Activated CD4-positive, alpha-beta T cell treated with anti-CD3 and anti-CD28 coated beads, Interleukin-2, amount 10 ng/mL, durations not matched to agents 24 days and 14 days (primary cell): ENCODE measurements at regions not wholly inside any gene's neighbourhood (a gene's known extent, or its start where the extent isn't known, plus 50 kb on each side); places are given as distances from the start of the nearest gene placed in this dataset.
"Not testable (repeated sequence)": the region's sequence is repeated elsewhere in the genome, so short reads cannot be mapped to it uniquely, and the experiment has no call there.

Experiments
- DNase-seq: peaks from one replicate; pipeline ENCODE4 v3.0.0; 2022
- H3K27ac Mint-ChIP-seq: one replicate; pipeline ENCODE4 v1.8.0; 2022; ENCODE audit warnings: mild to moderate bottlenecking, mixed read lengths
- H3K27me3 Mint-ChIP-seq: one replicate; pipeline ENCODE4 v1.8.0; 2022; ENCODE audit warnings: mixed read lengths
- H3K36me3 Mint-ChIP-seq: one replicate; pipeline ENCODE4 v1.8.0; 2022; ENCODE audit warnings: low read depth, mild to moderate bottlenecking, mixed read lengths
- H3K4me1 Mint-ChIP-seq: one replicate; pipeline ENCODE4 v1.8.0; 2021; ENCODE audit warnings: mixed read lengths
- H3K4me3 Mint-ChIP-seq: one replicate; pipeline ENCODE4 v1.8.0; 2022; ENCODE audit warnings: mild to moderate bottlenecking, moderate library complexity, mixed read lengths
- H3K9me3 Mint-ChIP-seq: one replicate; pipeline ENCODE4 v1.8.0; 2021; ENCODE audit warnings: mixed read lengths
- intact Hi-C: fragments of 100-400 bp; cut with micrococcal nuclease; formaldehyde crosslinking; loops from one replicate; pipeline ENCODE4 v1.15.1; 2023

GRCh38 chr12:25690996-25691864, 138.1 kb upstream of the LMNTD1 start:
- Mint-ChIP-seq H3K27me3 (peaks cover 3% of the 10 kb centered on the region), H3K9me3 (peaks cover 2% of the 10 kb centered on the region), H3K4me3 (no peak overlapping the region), H3K36me3 (no peaks in the 10 kb centered on the region), H3K4me1 (no peaks in the 10 kb centered on the region), H3K27ac (no peak overlapping the region)
- no peak for DNase-seq
- intact Hi-C loops, result no loop called here

DNA sequence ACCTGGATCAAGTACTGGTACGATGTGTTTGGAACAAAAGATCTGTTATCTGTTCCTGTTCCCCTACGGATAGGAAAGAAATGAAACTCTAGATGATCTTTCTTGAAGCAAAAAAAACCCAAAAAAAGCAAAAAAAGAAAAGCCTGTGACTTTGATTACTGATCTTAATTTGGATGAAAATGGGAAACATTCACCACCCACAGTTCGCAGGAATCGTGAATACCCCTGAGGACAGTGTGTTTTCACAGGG, 138.7 kb upstream of the LMNTD1 start:
- H3K9me3 Mint-ChIP-seq, result peaks cover 2% of the 10 kb centered on the region
- H3K4me3 Mint-ChIP-seq, result no peak overlapping the region
- no peak for DNase-seq
- H3K27me3 Mint-ChIP-seq, result peaks cover 3% of the 10 kb centered on the region
- H3K36me3 Mint-ChIP-seq, result no peaks in the 10 kb centered on the region
- no peak overlapping the region for H3K27ac Mint-ChIP-seq
- intact Hi-C loops, result no loop called here
- no peaks in the 10 kb centered on the region for H3K4me1 Mint-ChIP-seq

GRCh38 chr12:25692115-25693035, 139.3 kb upstream of the LMNTD1 start:
- H3K36me3 Mint-ChIP-seq, result no peaks in the 10 kb centered on the region
- no peaks in the 10 kb centered on the region for H3K4me1 Mint-ChIP-seq
- H3K27me3 Mint-ChIP-seq, result peaks cover 3% of the 10 kb centered on the region
- intact Hi-C loops, result no loop called here
- H3K4me3 Mint-ChIP-seq, result no peak overlapping the region
- no peak for DNase-seq
- H3K27ac Mint-ChIP-seq, result no peak overlapping the region
- H3K9me3 Mint-ChIP-seq, result peaks cover 2% of the 10 kb centered on the region

GRCh38 chr12:25694072-25694471, 141.0 kb upstream of the LMNTD1 start:
- no peak overlapping the region for H3K4me3 Mint-ChIP-seq
- intact Hi-C loops, result no loop called here
- no peak overlapping the region for H3K27ac Mint-ChIP-seq
- no peak for DNase-seq
- H3K4me1 Mint-ChIP-seq, result no peaks in the 10 kb centered on the region
- peaks cover 2% of the 10 kb centered on the region for H3K9me3 Mint-ChIP-seq
- H3K27me3 Mint-ChIP-seq, result peaks cover 3% of the 10 kb centered on the region
- no peaks in the 10 kb centered on the region for H3K36me3 Mint-ChIP-seq

GRCh38 chr12:25695574-25695973, 142.5 kb upstream of the LMNTD1 start:
- Mint-ChIP-seq H3K27me3 (peaks cover 3% of the 10 kb centered on the region), H3K4me1 (no peaks in the 10 kb centered on the region), H3K4me3 (no peak overlapping the region)

DNA sequence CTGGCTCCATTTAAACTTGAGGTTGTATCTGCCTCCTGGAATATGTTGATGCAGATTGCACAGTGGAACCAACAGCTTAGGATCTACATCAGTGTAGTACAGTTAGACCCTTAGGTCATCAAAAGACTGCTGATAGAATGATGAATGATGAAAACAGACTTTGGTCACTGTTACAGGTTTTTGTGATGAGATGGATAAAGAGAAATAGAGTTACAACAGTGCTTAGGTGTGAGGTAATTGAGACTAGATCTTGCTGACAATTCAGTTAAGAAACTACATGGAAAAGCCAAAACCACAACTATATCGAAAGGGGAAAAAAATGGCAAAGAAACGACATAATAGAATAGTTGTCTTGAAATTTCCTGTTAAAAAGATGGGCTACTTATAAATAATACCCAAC, 145.7 kb upstream of the LMNTD1 start:
- H3K27me3 Mint-ChIP-seq, result peaks cover 3% of the 10 kb centered on the region

More at GRCh38 chr12:25695574-25695973, 142.5 kb upstream of the LMNTD1 start:
- intact Hi-C loops, result no loop called here
- Mint-ChIP-seq H3K9me3 (peaks cover 2% of the 10 kb centered on the region), H3K36me3 (no peaks in the 10 kb centered on the region), H3K27ac (no peak overlapping the region)
- DNase-seq, result no peak

GRCh38 chr12:25699454-25699853, 146.4 kb upstream of the LMNTD1 start:
- Mint-ChIP-seq H3K4me3 (no peak overlapping the region), H3K27ac (no peak overlapping the region), H3K4me1 (no peaks in the 10 kb centered on the region), H3K36me3 (no peaks in the 10 kb centered on the region), H3K9me3 (peaks cover 6% of the 10 kb centered on the region), H3K27me3 (peaks cover 3% of the 10 kb centered on the region)
- no peak for DNase-seq
- intact Hi-C loops, result no loop called here

More for the DNA sequence above, 145.7 kb upstream of the LMNTD1 start:
- Mint-ChIP-seq H3K36me3 (no peaks in the 10 kb centered on the region), H3K27ac (no peak overlapping the region), H3K4me1 (no peaks in the 10 kb centered on the region), H3K9me3 (peaks cover 6% of the 10 kb centered on the region), H3K4me3 (no peak overlapping the region)
- intact Hi-C loops, result no loop called here
- DNase-seq, result no peak

- Mint-ChIP-seq H3K27me3 (no peaks in the 10 kb centered on the region), H3K27ac (no peak overlapping the region), H3K9me3 (peaks cover 4% of the 10 kb centered on the region), H3K4me1 (peaks cover 2% of the 10 kb centered on the region), H3K36me3 (no peaks in the 10 kb centered on the region), H3K4me3 (no peak overlapping the region)
- no peak for DNase-seq
- intact Hi-C loops, result no loop called here
Measured at GRCh38 chr12:25701290-25701689, 148.2 kb upstream of the LMNTD1 start.

- Mint-ChIP-seq H3K9me3 (peaks cover 4% of the 10 kb centered on the region), H3K4me1 (peaks cover 2% of the 10 kb centered on the region), H3K27me3 (no peaks in the 10 kb centered on the region), H3K27ac (no peak overlapping the region), H3K4me3 (no peak overlapping the region), H3K36me3 (no peaks in the 10 kb centered on the region)
- intact Hi-C loops, result no loop called here
- DNase-seq, result no peak
Measured at GRCh38 chr12:25702553-25702952, 149.5 kb upstream of the LMNTD1 start.

DNA sequence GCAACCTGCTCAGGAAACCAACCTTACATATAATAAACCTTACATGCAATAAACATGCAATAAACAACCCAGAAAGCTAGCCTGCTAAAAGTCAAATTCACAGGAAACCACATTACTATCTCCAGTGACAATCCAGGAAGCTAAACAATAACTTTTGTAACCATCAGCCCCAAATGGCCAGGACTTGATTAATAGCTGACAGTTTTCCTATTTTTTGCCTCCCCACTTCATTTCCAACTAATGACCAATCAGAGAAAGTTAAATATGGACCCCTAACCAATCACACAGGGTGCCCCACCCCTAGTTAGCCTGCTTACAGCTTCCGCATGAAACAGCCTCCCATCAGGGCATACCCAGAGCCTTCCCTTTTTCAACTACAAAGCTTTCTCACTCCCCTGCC, 152.2 kb upstream of the LMNTD1 start:
- no peak overlapping the region for H3K27ac Mint-ChIP-seq
- DNase-seq, result no peak
- no peak overlapping the region for H3K4me3 Mint-ChIP-seq
- no peaks in the 10 kb centered on the region for H3K27me3 Mint-ChIP-seq
- H3K4me1 Mint-ChIP-seq, result peaks cover 2% of the 10 kb centered on the region
- intact Hi-C loops, result no loop called here
- H3K9me3 Mint-ChIP-seq, result peaks cover 7% of the 10 kb centered on the region
- H3K36me3 Mint-ChIP-seq, result no peaks in the 10 kb centered on the region

DNA sequence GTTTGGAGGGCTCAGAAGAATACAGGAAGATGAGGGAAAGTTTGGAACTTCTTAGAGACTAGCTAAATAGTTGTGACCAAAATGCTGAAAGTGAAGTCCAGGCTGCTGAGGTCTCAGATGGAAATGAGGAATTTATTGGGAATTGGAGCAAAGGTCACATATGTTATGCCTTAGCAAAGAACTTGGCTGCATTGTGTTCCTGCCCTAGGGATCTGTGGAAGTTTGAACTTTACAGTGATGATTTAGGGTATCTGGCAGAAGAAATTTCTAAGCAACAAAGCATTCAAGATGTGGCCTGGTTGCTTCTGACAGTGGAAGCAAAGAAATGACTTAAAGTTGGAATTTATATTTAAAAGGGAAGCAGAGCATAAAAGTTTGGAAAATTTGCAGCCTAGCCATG, 153.6 kb upstream of the LMNTD1 start:
- intact Hi-C loops, H3K4me3 Mint-ChIP-seq, DNase-seq, H3K36me3 Mint-ChIP-seq, H3K9me3 Mint-ChIP-seq, H3K27me3 Mint-ChIP-seq, H3K27ac Mint-ChIP-seq, H3K4me1 Mint-ChIP-seq: not testable (repeated sequence)

DNA sequence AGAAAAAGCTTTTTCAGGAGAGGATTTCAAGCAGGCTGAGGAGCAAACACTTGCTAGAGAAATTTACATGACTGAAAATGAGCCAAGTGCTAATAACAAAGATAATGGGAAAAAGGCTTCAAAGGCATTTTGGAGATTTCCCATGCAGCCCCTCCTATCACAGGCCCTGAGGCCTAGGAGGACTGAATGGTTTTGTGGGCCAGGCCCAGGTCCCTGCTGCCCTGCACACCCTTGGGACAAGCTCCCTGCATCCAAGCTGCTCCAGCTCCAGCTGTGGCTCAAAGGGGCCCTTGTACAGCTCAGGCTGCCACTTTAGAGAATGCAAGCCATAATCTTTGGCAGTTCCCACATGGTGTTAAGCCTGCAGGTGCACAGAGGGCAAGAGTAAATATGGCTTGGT, 154.0 kb upstream of the LMNTD1 start:
- intact Hi-C loops, result no loop called here
- H3K36me3 Mint-ChIP-seq, result peaks cover 2% of the 10 kb centered on the region
- DNase-seq, result no peak
- no peak overlapping the region for H3K27ac Mint-ChIP-seq
- H3K4me1 Mint-ChIP-seq, result peaks cover 2% of the 10 kb centered on the region
- no peaks in the 10 kb centered on the region for H3K27me3 Mint-ChIP-seq
- H3K9me3 Mint-ChIP-seq, result peaks cover 3% of the 10 kb centered on the region
- H3K4me3 Mint-ChIP-seq, result no peak overlapping the region

- no peaks in the 10 kb centered on the region for H3K27me3 Mint-ChIP-seq
- no peak overlapping the region for H3K27ac Mint-ChIP-seq
- DNase-seq, result peak; percentile 44
- peaks cover 3% of the 10 kb centered on the region for H3K9me3 Mint-ChIP-seq
- no peak overlapping the region for H3K4me3 Mint-ChIP-seq
- H3K4me1 Mint-ChIP-seq, result peaks cover 2% of the 10 kb centered on the region
- intact Hi-C loops, result no loop called here
- peaks cover 2% of the 10 kb centered on the region for H3K36me3 Mint-ChIP-seq
Measured at GRCh38 chr12:25708661-25709060, 155.6 kb upstream of the LMNTD1 start.

- Mint-ChIP-seq H3K27me3 (no peaks in the 10 kb centered on the region), H3K9me3 (peaks cover 3% of the 10 kb centered on the region), H3K36me3 (peaks cover 2% of the 10 kb centered on the region), H3K4me3 (no peak overlapping the region), H3K4me1 (peaks cover under 1% of the 10 kb centered on the region), H3K27ac (no peak overlapping the region)
- intact Hi-C loops, result no loop called here
- DNase-seq, result peak; percentile 10
Measured at GRCh38 chr12:25710128-25710527, 157.0 kb upstream of the LMNTD1 start.
